ENCODE measurements at regions not wholly inside any gene's neighbourhood (a gene's known extent, or its start where the extent isn't known, plus 50 kb on each side); places are given as distances from the start of the nearest gene placed in this dataset.

DNA sequence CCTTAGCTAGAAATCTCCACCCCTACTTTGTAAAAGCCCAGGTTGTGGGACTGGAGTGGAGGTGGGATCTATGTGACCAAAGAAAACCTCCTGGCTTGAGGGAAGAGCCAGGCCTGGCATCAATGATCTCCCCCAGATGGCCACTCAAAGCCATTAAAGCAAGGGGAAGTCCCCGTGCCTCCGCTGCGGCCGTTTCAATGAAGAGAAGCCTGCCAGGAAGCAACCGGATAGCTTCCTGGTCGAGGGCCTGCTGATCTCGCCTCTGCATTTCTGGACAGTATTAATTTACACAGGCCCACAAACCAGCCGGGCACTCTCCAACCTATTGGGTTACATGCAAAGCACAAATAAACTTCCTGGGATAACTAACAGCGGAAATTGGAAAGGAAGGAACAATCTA is 160.5 kb upstream of the MSX2 start:
- DNase-seq (ENCODE audit: insufficient read length, low spot score) (no peak), FAIRE-seq (no peak)
- TF ChIP-seq POU2F2 (IDR thresholded peaks at IDR 0.05; ENCODE audit: low read depth, low read length) (no peak), POLR2A (IDR thresholded peaks at IDR 0.05; ENCODE audit: low read depth, low read length) (no peak), POLR2AphosphoS5 (IDR thresholded peaks at IDR 0.05; ENCODE audit: low read depth, low read length) (no peak), PAX5 (IDR thresholded peaks at IDR 0.05; ENCODE audit: insufficient read depth, low read length, severe bottlenecking) (no peak), SPI1 (IDR thresholded peaks at IDR 0.05; ENCODE audit: low read depth, low read length) (no peak), TAF1 (IDR thresholded peaks at IDR 0.05; ENCODE audit: low read depth, low read length) (no peak)

GRCh38 chr5:174567506-174568141 is 156.8 kb upstream of the MSX2 start:
- FAIRE-seq: no peak
- no peak for DNase-seq (ENCODE audit: insufficient read length, low spot score)
- TF ChIP-seq TAF1 (IDR thresholded peaks at IDR 0.05; ENCODE audit: low read depth, low read length) (no peak), POLR2AphosphoS5 (IDR thresholded peaks at IDR 0.05; ENCODE audit: low read depth, low read length) (no peak), PAX5 (IDR thresholded peaks at IDR 0.05; ENCODE audit: insufficient read depth, low read length, severe bottlenecking) (no peak), POLR2A (IDR thresholded peaks at IDR 0.05; ENCODE audit: low read depth, low read length) (no peak), SPI1 (IDR thresholded peaks at IDR 0.05; ENCODE audit: low read depth, low read length) (no peak), POU2F2 (IDR thresholded peaks at IDR 0.05; ENCODE audit: low read depth, low read length) (no peak)

- DNase-seq (ENCODE audit: insufficient read length, low spot score) (no peak), FAIRE-seq (no peak)
- TF ChIP-seq POLR2A (IDR thresholded peaks at IDR 0.05; ENCODE audit: low read depth, low read length) (no peak), SPI1 (IDR thresholded peaks at IDR 0.05; ENCODE audit: low read depth, low read length) (no peak), PAX5 (IDR thresholded peaks at IDR 0.05; ENCODE audit: insufficient read depth, low read length, severe bottlenecking) (no peak), POU2F2 (IDR thresholded peaks at IDR 0.05; ENCODE audit: low read depth, low read length) (no peak), POLR2AphosphoS5 (IDR thresholded peaks at IDR 0.05; ENCODE audit: low read depth, low read length) (no peak), TAF1 (IDR thresholded peaks at IDR 0.05; ENCODE audit: low read depth, low read length) (no peak)
These were observed 153.7 kb upstream of the MSX2 start for GRCh38 chr5:174570662-174571061.

- DNase-seq (ENCODE audit: insufficient read length, low spot score): no peak
- TF ChIP-seq POLR2AphosphoS5 (IDR thresholded peaks at IDR 0.05; ENCODE audit: low read depth, low read length) (no peak), PAX5 (IDR thresholded peaks at IDR 0.05; ENCODE audit: insufficient read depth, low read length, severe bottlenecking) (no peak), TAF1 (IDR thresholded peaks at IDR 0.05; ENCODE audit: low read depth, low read length) (no peak), SPI1 (IDR thresholded peaks at IDR 0.05; ENCODE audit: low read depth, low read length) (no peak), POLR2A (IDR thresholded peaks at IDR 0.05; ENCODE audit: low read depth, low read length) (no peak), POU2F2 (IDR thresholded peaks at IDR 0.05; ENCODE audit: low read depth, low read length) (no peak)
- no peak for FAIRE-seq
These were observed 152.6 kb upstream of the MSX2 start for GRCh38 chr5:174571662-174572397.

DNA sequence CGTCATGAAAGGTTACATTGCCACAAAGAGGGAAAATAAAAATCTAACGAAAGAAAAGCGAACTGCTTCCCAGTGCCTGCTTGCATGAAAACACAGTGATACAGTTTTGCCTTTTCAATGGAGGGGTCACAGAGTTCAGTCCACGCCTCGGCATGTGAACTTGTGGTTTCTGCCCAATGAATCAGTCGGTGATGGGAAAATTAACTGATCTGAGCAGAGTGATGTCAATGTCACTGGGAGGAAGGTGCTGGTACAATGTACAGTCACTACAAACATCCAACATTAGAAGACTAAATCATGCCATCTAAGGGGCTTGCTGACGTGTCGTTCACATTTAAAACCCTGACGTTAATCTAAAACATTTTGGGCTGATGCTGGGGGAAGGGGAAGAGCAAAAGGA is 151.8 kb upstream of the MSX2 start:
- DNase-seq (ENCODE audit: insufficient read length, low spot score): no peak
- FAIRE-seq: no peak
- no peak for TF ChIP-seq POLR2A (IDR thresholded peaks at IDR 0.05; ENCODE audit: low read depth, low read length)
- no peak for TF ChIP-seq TAF1 (IDR thresholded peaks at IDR 0.05; ENCODE audit: low read depth, low read length)
- TF ChIP-seq PAX5 (IDR thresholded peaks at IDR 0.05; ENCODE audit: insufficient read depth, low read length, severe bottlenecking): no peak
- TF ChIP-seq SPI1 (IDR thresholded peaks at IDR 0.05; ENCODE audit: low read depth, low read length): no peak
- TF ChIP-seq POU2F2 (IDR thresholded peaks at IDR 0.05; ENCODE audit: low read depth, low read length): no peak
- no peak for TF ChIP-seq POLR2AphosphoS5 (IDR thresholded peaks at IDR 0.05; ENCODE audit: low read depth, low read length)

DNA sequence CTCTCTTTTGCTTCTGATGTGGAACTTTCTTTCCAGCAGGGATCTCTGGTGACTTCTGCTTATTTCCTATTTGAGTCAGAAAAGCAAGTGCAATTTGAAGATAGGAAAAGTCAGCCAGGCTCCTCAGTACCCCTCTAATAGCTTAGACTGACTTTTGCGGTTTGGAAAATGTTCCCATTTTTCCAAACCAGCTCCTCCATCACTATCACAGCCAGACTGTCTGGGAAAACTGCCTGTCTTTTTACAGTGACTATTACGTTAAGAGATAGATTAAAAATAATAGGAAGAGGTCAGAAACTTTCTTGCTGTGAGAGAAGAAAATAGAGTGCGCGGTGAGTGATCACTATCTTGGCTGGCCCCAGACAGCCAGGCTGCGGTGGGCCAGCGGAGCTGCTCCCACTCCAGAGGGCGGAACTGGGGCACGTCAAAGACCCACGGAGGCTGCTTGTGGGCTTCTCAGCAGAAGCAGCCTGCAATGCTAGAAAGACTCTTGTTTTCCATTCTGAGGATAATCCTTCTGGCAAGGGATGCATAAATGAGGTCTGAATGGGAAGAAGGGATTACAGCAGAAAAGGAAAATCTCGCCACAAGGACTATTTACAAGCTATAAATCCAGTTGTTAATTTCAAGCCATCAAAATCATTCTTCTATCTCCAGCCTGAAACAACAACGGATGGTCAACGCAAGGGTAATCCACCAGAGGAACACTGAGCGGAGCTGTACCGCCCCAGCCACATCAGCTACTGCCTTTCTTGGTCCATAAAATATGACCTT is 151.0 kb upstream of the MSX2 start:
- TF ChIP-seq POU2F2 (IDR thresholded peaks at IDR 0.05; ENCODE audit: low read depth, low read length): no peak
- no peak for TF ChIP-seq TAF1 (IDR thresholded peaks at IDR 0.05; ENCODE audit: low read depth, low read length)
- TF ChIP-seq POLR2AphosphoS5 (IDR thresholded peaks at IDR 0.05; ENCODE audit: low read depth, low read length): no peak
- TF ChIP-seq SPI1 (IDR thresholded peaks at IDR 0.05; ENCODE audit: low read depth, low read length): no peak
- TF ChIP-seq POLR2A (IDR thresholded peaks at IDR 0.05; ENCODE audit: low read depth, low read length): no peak
- no peak for TF ChIP-seq PAX5 (IDR thresholded peaks at IDR 0.05; ENCODE audit: insufficient read depth, low read length, severe bottlenecking)
- no peak for DNase-seq (ENCODE audit: insufficient read length, low spot score)
- FAIRE-seq: no peak

DNA sequence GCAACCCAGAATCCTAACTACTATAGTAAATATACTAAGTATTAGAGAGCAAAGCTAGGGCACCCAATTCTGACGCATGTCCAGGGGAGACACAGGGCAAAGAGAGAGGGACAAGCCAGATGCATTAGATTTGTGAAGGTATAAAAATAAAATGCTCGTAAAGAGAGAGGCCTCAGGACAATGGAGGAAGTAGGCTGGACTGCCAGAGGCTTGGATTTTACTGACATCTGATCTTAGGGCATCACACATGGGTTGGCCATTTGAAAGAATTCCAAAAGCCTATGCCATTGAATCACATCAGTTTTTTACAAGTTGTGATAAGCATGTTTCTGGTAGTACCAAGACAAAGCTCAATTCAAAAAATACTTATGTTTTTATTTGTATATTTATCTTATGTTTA is 149.3 kb upstream of the MSX2 start:
- TF ChIP-seq POU2F2 (IDR thresholded peaks at IDR 0.05; ENCODE audit: low read depth, low read length): no peak
- no peak for TF ChIP-seq TAF1 (IDR thresholded peaks at IDR 0.05; ENCODE audit: low read depth, low read length)
- TF ChIP-seq PAX5 (IDR thresholded peaks at IDR 0.05; ENCODE audit: insufficient read depth, low read length, severe bottlenecking): no peak
- TF ChIP-seq POLR2A (IDR thresholded peaks at IDR 0.05; ENCODE audit: low read depth, low read length): no peak
- TF ChIP-seq POLR2AphosphoS5 (IDR thresholded peaks at IDR 0.05; ENCODE audit: low read depth, low read length): no peak
- TF ChIP-seq SPI1 (IDR thresholded peaks at IDR 0.05; ENCODE audit: low read depth, low read length): no peak
- DNase-seq (ENCODE audit: insufficient read length, low spot score) (no peak), FAIRE-seq (no peak)

DNA sequence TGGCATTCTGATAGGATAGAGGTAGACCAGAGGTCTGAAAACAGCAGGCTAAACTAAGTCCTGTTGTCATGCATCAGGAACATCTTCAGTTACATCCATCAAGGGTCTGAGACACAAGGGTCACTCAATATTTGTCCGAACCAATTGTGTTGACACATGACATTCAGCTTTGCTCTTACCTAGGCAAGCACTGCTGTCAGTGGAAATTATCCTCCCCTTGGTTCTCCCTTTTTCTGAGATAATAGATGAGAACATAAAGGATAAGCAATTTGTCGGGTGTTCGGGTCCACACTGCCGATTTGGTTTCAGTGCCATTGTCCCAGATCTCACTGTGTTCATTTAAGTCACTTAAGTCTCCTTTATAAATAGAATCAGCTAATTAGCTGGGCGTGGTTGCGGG is 148.3 kb upstream of the MSX2 start:
- TF ChIP-seq TAF1 (IDR thresholded peaks at IDR 0.05; ENCODE audit: low read depth, low read length) (no peak), SPI1 (IDR thresholded peaks at IDR 0.05; ENCODE audit: low read depth, low read length) (no peak), PAX5 (IDR thresholded peaks at IDR 0.05; ENCODE audit: insufficient read depth, low read length, severe bottlenecking) (no peak)
- FAIRE-seq (no peak), DNase-seq (ENCODE audit: insufficient read length, low spot score) (no peak)

- FAIRE-seq (no peak), DNase-seq (ENCODE audit: insufficient read length, low spot score) (no peak)
These were observed 142.9 kb upstream of the MSX2 start for GRCh38 chr5:174581479-174581878.

More at GRCh38 chr5:174581479-174581878, 142.9 kb upstream of the MSX2 start:
- TF ChIP-seq TAF1 (IDR thresholded peaks at IDR 0.05; ENCODE audit: low read depth, low read length) (no peak), SPI1 (IDR thresholded peaks at IDR 0.05; ENCODE audit: low read depth, low read length) (no peak), POLR2AphosphoS5 (IDR thresholded peaks at IDR 0.05; ENCODE audit: low read depth, low read length) (no peak), POU2F2 (IDR thresholded peaks at IDR 0.05; ENCODE audit: low read depth, low read length) (no peak)

All from GM12891 (cell line).